HUES6 (cell line): ENCODE measurements at regions not wholly inside any gene's neighbourhood (a gene's known extent, or its start where the extent isn't known, plus 50 kb on each side); places are given as distances from the start of the nearest gene placed in this dataset.
"Not testable (repeated sequence)": the region's sequence is repeated elsewhere in the genome, so short reads cannot be mapped to it uniquely, and the experiment has no call there.

Source experiments
- H3K27ac ChIP-seq: 2 replicates; pipeline ENCODE4 v1.7.0; 2013; ENCODE audit warnings: low read depth, mild to moderate bottlenecking, low read length, inconsistent platforms
- H3K27me3 ChIP-seq: 2 replicates; pipeline ENCODE4 v1.6.1; 2013; ENCODE audit warnings: low read length; ENCODE audit not compliant: control insufficient read depth, insufficient read depth
- H3K36me3 ChIP-seq: 2 replicates; pipeline ENCODE4 v1.6.1; 2013; ENCODE audit warnings: low read length; ENCODE audit not compliant: control insufficient read depth, insufficient read depth
- H3K4me1 ChIP-seq: 2 replicates; pipeline ENCODE4 v1.6.1; 2013; ENCODE audit warnings: low read length; ENCODE audit not compliant: control insufficient read depth, insufficient read depth
- H3K4me3 ChIP-seq: 2 replicates; pipeline ENCODE4 v1.5.1; 2013; ENCODE audit warnings: low read depth, low read length
- H3K9ac ChIP-seq: one replicate; pipeline ENCODE4 v1.6.1; 2013; ENCODE audit warnings: mild to moderate bottlenecking, low read length
- H3K9me3 ChIP-seq: 2 replicates; pipeline ENCODE4 v1.6.1; 2013; ENCODE audit warnings: low read depth, low read length; ENCODE audit not compliant: control insufficient read depth, insufficient read depth

DNA sequence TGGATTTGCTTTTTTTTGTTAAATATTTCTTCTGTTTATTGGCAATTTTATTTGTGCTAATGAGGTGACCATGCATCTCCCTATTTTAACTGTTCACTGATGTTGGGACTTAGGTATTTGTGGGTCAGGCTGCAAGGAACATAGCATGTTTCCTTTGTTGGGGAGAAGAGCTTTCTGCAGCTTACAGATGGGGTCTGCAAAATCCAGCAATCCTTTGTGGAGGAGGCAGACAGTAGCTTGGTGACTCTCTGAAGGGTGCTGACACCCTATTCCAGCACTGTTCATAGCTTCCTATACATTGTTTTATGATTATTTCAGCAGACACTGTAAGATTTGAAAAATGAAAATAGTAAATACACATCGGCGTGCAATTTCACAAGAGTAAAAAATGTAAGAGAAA lies 491.7 kb downstream of the RAPGEF2 start:
- Histone ChIP-seq H3K4me3 (no peak overlapping the region), H3K27me3 (no peaks in the 10 kb centered on the region), H3K27ac (peak overlapping the region; percentile 92), H3K9me3 (no peaks in the 10 kb centered on the region), H3K9ac (peak overlapping the region; percentile 82), H3K4me1 (peaks cover 47% of the 10 kb centered on the region), H3K36me3 (no peaks in the 10 kb centered on the region)

DNA sequence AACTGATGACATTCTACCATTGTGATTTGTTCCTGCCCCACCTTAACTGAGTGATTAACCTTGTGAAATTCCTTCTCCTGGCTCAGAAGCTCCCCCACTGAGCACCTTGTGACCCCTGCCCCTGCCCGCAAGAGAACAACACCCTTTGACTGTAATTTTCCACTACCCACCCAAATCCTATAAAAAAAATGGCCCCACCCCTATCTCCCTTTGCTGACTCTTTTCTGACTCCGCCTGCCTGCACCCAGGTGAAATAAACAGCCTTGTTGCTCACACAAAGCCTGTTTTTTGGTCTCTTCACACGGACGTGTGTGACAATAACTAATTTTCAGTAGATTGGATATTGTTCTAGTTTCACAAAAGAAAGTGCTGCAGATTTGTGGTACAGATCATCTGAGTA lies 492.2 kb downstream of the RAPGEF2 start:
- not testable (repeated sequence) for H3K4me3 ChIP-seq, H3K36me3 ChIP-seq, H3K9me3 ChIP-seq, H3K27me3 ChIP-seq
- Histone ChIP-seq H3K9ac (peak overlapping the region; percentile 80), H3K4me1 (peaks cover 47% of the 10 kb centered on the region), H3K27ac (peak overlapping the region; percentile 87; the same call in 1 of the 2 replicates)

DNA sequence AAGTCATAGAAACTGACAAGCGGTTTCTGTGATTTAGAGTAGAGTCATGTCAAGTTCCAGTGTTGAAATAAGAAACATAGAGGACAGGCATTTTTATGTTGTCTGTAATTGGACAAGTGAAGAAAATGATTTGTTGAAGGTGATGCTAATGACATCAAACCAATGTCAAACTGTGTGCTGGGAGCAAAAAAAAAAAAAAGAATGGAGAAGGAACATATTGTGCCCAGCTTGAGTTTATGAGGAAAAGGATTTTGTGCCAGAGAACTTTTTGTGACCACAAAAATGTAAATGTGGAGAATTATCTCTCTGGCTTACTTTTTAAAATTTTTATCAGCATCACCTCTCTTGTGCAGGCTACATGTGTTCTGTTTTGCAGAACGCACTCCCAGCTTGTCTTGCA lies 495.7 kb downstream of the RAPGEF2 start:
- Histone ChIP-seq H3K9me3 (no peaks in the 10 kb centered on the region), H3K9ac (no peak overlapping the region), H3K4me1 (peaks cover 29% of the 10 kb centered on the region), H3K27me3 (no peaks in the 10 kb centered on the region), H3K4me3 (no peak overlapping the region), H3K36me3 (no peaks in the 10 kb centered on the region), H3K27ac (no peak overlapping the region)

GRCh38 chr4:159600061-159600460 lies 497.2 kb downstream of the RAPGEF2 start:
- Histone ChIP-seq H3K9me3 (no peaks in the 10 kb centered on the region), H3K27me3 (no peaks in the 10 kb centered on the region), H3K9ac (no peak overlapping the region), H3K4me3 (no peak overlapping the region), H3K27ac (no peak overlapping the region), H3K36me3 (no peaks in the 10 kb centered on the region), H3K4me1 (peaks cover 16% of the 10 kb centered on the region)

GRCh38 chr4:159604781-159605180 lies 501.9 kb downstream of the RAPGEF2 start:
- no peak overlapping the region for H3K9ac ChIP-seq
- 0 out of 2 replicates have a peak, but pooled peaks cover 5% of the 10 kb centered on the region for H3K4me1 ChIP-seq
- H3K4me3 ChIP-seq: no peak overlapping the region
- H3K27ac ChIP-seq: no peak overlapping the region
- H3K36me3 ChIP-seq: peaks cover 6% of the 10 kb centered on the region; the same call in 1 of the 2 replicates
- peaks cover 17% of the 10 kb centered on the region for H3K9me3 ChIP-seq
- H3K27me3 ChIP-seq: no peaks in the 10 kb centered on the region

GRCh38 chr4:159606835-159607234 lies 504.0 kb downstream of the RAPGEF2 start:
- peaks cover 6% of the 10 kb centered on the region; the same call in 1 of the 2 replicates for H3K36me3 ChIP-seq
- 0 out of 2 replicates have a peak, but pooled peaks cover 5% of the 10 kb centered on the region for H3K4me1 ChIP-seq
- peak overlapping the region; percentile 90; the same call in 1 of the 2 replicates for H3K27ac ChIP-seq
- H3K9me3 ChIP-seq: peaks cover 17% of the 10 kb centered on the region
- H3K4me3 ChIP-seq: no peak overlapping the region
- H3K9ac ChIP-seq: no peak overlapping the region
- H3K27me3 ChIP-seq: no peaks in the 10 kb centered on the region

DNA sequence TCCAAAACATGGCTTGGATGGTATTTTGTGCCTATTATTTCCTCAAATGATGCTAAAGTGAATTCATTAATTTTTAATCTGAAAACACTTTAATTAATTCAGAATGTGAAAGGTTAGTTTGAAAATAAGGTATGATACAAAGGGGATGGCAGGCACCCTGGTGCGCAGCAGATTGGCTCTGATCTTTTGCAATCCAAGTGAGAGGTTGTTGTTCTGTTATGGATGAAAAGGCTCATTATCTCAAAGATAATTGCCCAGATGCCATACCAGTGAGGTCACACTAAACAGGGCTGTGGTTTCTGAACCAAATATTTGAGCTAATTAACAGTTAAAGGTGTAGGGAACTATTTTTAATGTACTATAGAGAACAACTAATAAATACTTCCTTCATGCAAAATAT lies 504.9 kb downstream of the RAPGEF2 start:
- Histone ChIP-seq H3K27me3 (no peaks in the 10 kb centered on the region), H3K4me1 (0 out of 2 replicates have a peak, but pooled peaks cover 5% of the 10 kb centered on the region), H3K4me3 (no peak overlapping the region), H3K9me3 (peaks cover 20% of the 10 kb centered on the region), H3K27ac (peak overlapping the region; percentile 90; the same call in 1 of the 2 replicates), H3K9ac (peak overlapping the region; percentile 15), H3K36me3 (peaks cover 6% of the 10 kb centered on the region; the same call in 1 of the 2 replicates)

GRCh38 chr4:159608436-159608835 lies 505.6 kb downstream of the RAPGEF2 start:
- peaks cover 20% of the 10 kb centered on the region for H3K9me3 ChIP-seq
- no peaks in the 10 kb centered on the region for H3K27me3 ChIP-seq
- H3K36me3 ChIP-seq: peaks cover 6% of the 10 kb centered on the region; the same call in 1 of the 2 replicates
- H3K4me1 ChIP-seq: 0 out of 2 replicates have a peak, but pooled peaks cover 5% of the 10 kb centered on the region
- H3K4me3 ChIP-seq: no peak overlapping the region
- H3K9ac ChIP-seq: no peak overlapping the region
- H3K27ac ChIP-seq: peak overlapping the region; percentile 90; the same call in 1 of the 2 replicates

GRCh38 chr4:159632031-159632430 lies 529.2 kb downstream of the RAPGEF2 start:
- 0 out of 2 replicates have a peak, but pooled peaks cover 2% of the 10 kb centered on the region for H3K9me3 ChIP-seq
- H3K4me1 ChIP-seq: no peaks in the 10 kb centered on the region
- no peaks in the 10 kb centered on the region for H3K27me3 ChIP-seq
- no peaks in the 10 kb centered on the region for H3K36me3 ChIP-seq
- H3K9ac ChIP-seq: no peak overlapping the region
- H3K4me3 ChIP-seq: no peak overlapping the region
- H3K27ac ChIP-seq: no peak overlapping the region

DNA sequence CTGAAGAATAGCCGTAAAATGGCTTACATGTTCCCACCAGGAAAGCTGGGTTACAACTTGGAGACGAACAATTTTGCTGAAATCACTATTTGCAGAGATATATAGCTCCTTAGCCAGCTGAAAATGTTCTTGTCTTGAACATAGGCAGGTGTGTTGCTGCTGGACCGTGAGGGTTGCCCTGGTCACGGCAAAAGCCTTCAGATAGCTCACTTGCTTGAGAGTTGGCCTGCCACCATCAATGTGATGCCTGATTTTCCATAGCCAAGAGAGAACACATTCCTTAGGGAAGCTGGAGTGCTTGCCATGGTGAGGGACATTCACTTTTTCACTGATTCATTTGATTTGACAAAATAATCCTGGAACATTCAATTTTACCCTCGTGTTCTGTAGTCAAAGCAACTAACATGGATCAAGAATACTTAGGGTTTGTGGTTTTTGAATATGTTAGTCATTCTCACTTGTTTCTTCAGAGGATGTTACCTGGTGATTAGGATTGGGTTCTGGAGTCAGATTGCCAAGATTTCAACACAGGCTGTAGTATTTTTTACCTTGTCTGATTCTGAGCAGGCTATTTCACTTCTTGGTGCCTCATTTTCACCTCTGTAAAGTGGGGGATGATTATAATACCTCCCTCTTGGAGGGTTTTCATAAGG lies 536.9 kb downstream of the RAPGEF2 start:
- Histone ChIP-seq H3K4me1 (no peaks in the 10 kb centered on the region), H3K36me3 (no peaks in the 10 kb centered on the region), H3K9me3 (no peaks in the 10 kb centered on the region), H3K9ac (no peak overlapping the region), H3K27ac (no peak overlapping the region), H3K27me3 (no peaks in the 10 kb centered on the region), H3K4me3 (no peak overlapping the region)

DNA sequence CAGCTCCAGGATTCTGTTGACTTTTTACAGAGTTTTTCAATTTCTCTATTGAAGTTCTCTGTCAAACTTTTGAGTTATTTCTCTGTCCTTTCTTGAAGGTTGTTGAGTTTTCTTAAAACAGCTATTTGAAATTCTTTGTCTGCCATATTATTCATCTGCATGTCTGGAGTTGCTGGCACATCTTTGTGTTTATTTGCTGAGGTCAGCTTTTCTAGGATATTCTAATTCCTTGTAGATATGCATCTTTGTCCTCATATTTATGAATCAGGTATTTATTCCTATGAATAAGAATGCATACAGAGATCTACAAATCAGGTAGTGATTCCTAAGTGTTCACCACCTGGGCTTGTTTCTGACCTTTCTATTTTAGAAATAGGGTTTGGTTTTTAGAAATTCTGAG lies 546.4 kb downstream of the RAPGEF2 start:
- H3K36me3 ChIP-seq: no peaks in the 10 kb centered on the region
- H3K27ac ChIP-seq: no peak overlapping the region
- no peak overlapping the region for H3K9ac ChIP-seq
- H3K9me3 ChIP-seq: 0 out of 2 replicates have a peak, but pooled peaks cover 2% of the 10 kb centered on the region
- H3K4me1 ChIP-seq: no peaks in the 10 kb centered on the region
- no peak overlapping the region for H3K4me3 ChIP-seq
- no peaks in the 10 kb centered on the region for H3K27me3 ChIP-seq
